Gastroesophageal sphincter (tissue), 3 donors: ENCODE measurements at regions not wholly inside any gene's neighbourhood (a gene's known extent, or its start where the extent isn't known, plus 50 kb on each side); places are given as distances from the start of the nearest gene placed in this dataset.

Experiments used
- CTCF ChIP-seq, 4 experiments: fragments of 200-600 bp in 2 of 4; fragments of 450-650 bp in 2 of 4; sonication (generic) in 1 of 4; IDR thresholded peaks; one replicate each; pipeline ENCODE4 v1.5.1; 2017 to 2019; ENCODE audit warnings: antibody characterized with exemption in 4 of 4, mild to moderate bottlenecking in 2 of 4, moderate library complexity in 2 of 4
- EP300 ChIP-seq: sonication (generic); formaldehyde crosslinking; IDR thresholded peaks from one replicate; pipeline ENCODE4 v1.6.1; 2017; ENCODE audit warnings: antibody characterized with exemption, mild to moderate bottlenecking
- POLR2A ChIP-seq, 2 donors: fragments of 450-650 bp; IDR thresholded peaks; one replicate each; pipeline ENCODE4 v1.6.1; 2017; ENCODE audit warnings: antibody characterized with exemption in 2 of 2, mild to moderate bottlenecking in 2 of 2, moderate library complexity in 1 of 2
- POLR2AphosphoS5 ChIP-seq: sonication (generic); formaldehyde crosslinking; IDR thresholded peaks from one replicate; pipeline ENCODE4 v1.6.1; 2017; ENCODE audit warnings: antibody characterized with exemption

- TF ChIP-seq POLR2A (IDR thresholded peaks at IDR 0.05) (no peak), CTCF (IDR thresholded peaks at IDR 0.05) (no peak), EP300 (no peak), POLR2AphosphoS5 (no peak)
Observed at GRCh38 chr18:46204143-46204542, 100.0 kb downstream of the HAUS1 start.
